Tibial nerve (tissue), 3 donors: ENCODE measurements at regions not wholly inside any gene's neighbourhood (a gene's known extent, or its start where the extent isn't known, plus 50 kb on each side); places are given as distances from the start of the nearest gene placed in this dataset.

ENCODE experiments used
- CTCF ChIP-seq, 5 experiments: fragments of 200-600 bp in 3 of 5; fragments of 450-650 bp in 2 of 5; sonication (generic) in 3 of 5; IDR thresholded peaks; one replicate each; pipeline ENCODE4 v1.5.1; 2016 to 2019; ENCODE audit warnings: antibody characterized with exemption in 5 of 5, mild to moderate bottlenecking in 3 of 5, moderate library complexity in 2 of 5
- POLR2A ChIP-seq, 2 donors: fragments of 450-650 bp; IDR thresholded peaks; one replicate each; pipeline ENCODE4 v1.6.1; 2017; ENCODE audit warnings: antibody characterized with exemption in 2 of 2, mild to moderate bottlenecking in 2 of 2, moderate library complexity in 2 of 2

- TF ChIP-seq POLR2A (IDR thresholded peaks at IDR 0.05) (no peak), CTCF (IDR thresholded peaks at IDR 0.05) (no peak)
These were observed 337.0 kb upstream of the CADM2 start for GRCh38 chr3:84621823-84622222.
